GM18505 (cell line): ENCODE measurements at regions not wholly inside any gene's neighbourhood (a gene's known extent, or its start where the extent isn't known, plus 50 kb on each side); places are given as distances from the start of the nearest gene placed in this dataset.

Experiments used
- ATAC-seq: cut with Tn5 transposase; IDR thresholded peaks from one replicate; pipeline ENCODE4 v1.9.1; 2021; ENCODE audit not compliant: unreplicated experiment
- POLR2A ChIP-seq: IDR thresholded peaks from 4 replicates; pipeline ENCODE4 v1.6.1; 2011; ENCODE audit warnings: borderline replicate concordance; ENCODE audit not compliant: insufficient read depth, insufficient read length; ENCODE audit errors: extremely low read depth

DNA sequence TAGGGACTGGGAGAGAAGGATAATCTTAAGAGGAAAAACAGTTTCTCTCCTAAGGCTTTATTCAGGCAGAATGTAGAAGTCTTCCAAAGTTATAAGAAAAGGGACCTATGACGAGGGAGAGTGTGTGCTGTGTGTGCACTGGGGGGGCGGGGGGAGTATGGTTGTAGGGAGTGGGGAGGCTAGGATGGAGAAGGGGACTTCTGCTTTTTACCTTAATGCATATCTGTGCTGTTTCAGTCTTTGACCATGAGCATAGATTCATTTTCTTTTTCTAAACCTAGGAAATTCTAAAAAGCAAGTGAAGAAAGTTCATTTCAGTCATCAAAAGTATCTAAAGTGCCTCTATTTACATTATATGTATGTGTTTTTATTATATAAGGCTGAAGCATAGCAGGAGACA lies 52.6 kb upstream of the RASA2 start:
- ATAC-seq: no peak
- no peak for TF ChIP-seq POLR2A

DNA sequence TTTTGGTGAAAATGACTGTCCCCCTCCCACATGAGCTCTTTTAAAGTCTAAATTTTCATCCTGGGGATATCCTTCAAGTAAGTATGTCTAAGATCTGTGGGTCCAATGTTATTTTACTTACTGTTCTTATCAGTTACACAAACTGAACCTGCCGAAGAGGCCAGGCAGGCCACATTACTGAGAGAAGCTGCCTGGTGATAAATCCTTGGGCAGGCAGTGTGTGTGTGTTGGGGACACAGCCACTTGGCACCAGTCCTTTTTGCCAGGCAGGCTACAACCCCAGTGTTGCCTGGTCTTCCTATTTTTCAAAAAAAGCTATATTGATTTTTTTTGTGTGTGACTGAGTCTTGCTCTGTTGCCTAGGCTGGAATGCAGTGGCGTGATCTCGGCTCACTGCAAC lies 50.6 kb upstream of the RASA2 start:
- ATAC-seq: no peak
- TF ChIP-seq POLR2A: no peak
